CD4-positive, alpha-beta T cell (primary cell): ENCODE measurements at regions not wholly inside any gene's neighbourhood (a gene's known extent, or its start where the extent isn't known, plus 50 kb on each side); places are given as distances from the start of the nearest gene placed in this dataset.

ENCODE experiments used
- ATAC-seq: fragments of 200-7000 bp; cut with Tn5 transposase; one replicate; pipeline ENCODE4 v1.10.0; 2022; ENCODE audit warnings: mild to moderate bottlenecking; ENCODE audit not compliant: poor library complexity
- CTCF ChIA-PET: fragments of 350-600 bp; sonication (Branson Sonifier 250); formaldehyde crosslinking; loops from one replicate; lab custom pipeline; 2021; ENCODE audit warnings: antibody characterized with exemption, inconsistent platforms; lab: Charles Lee
- POLR2A ChIA-PET: fragments of 350-600 bp; sonication (Branson Sonifier 250); formaldehyde crosslinking; loops from one replicate; lab custom pipeline; 2021; ENCODE audit warnings: antibody characterized with exemption, inconsistent platforms; lab: Charles Lee
- DNase-seq, 14 experiments: peaks; one replicate each; pipeline ENCODE4 v3.0.0-alpha.2; 2013 to 2020; ENCODE audit warnings: mixed read lengths in 2 of 14
- H3K27ac ChIP-seq, 2 donors: one replicate each; pipeline versions ENCODE4 v1.5.1 to v1.7.0; 2013; ENCODE audit warnings: low read length in 2 of 2, low read depth in 1 of 2, mild to moderate bottlenecking in 1 of 2
- H3K27me3 ChIP-seq, 2 experiments: 1 replicate in 1 of 2; 2 replicates in 1 of 2; pipeline versions ENCODE4 v1.6.1 to v1.7.0; 2013; ENCODE audit warnings: low read length in 2 of 2, control low read depth in 1 of 2, mild to moderate bottlenecking in 1 of 2, moderate library complexity in 1 of 2; ENCODE audit not compliant: insufficient read depth in 2 of 2, control insufficient read depth in 1 of 2
- H3K36me3 ChIP-seq: one replicate; pipeline ENCODE4 v1.6.1; 2013; ENCODE audit warnings: low read length, control low read depth; ENCODE audit not compliant: insufficient read depth
- H3K4me1 ChIP-seq: one replicate; pipeline ENCODE4 v1.6.1; 2013; ENCODE audit warnings: low read length, control low read depth; ENCODE audit not compliant: insufficient read depth
- H3K4me3 ChIP-seq: one replicate; pipeline ENCODE4 v1.5.1; 2013; ENCODE audit warnings: mild to moderate bottlenecking, low read length, moderate library complexity
- H3K9me3 ChIP-seq, 2 experiments: 1 replicate in 1 of 2; 2 replicates in 1 of 2; pipeline versions ENCODE4 v1.6.1 to v1.7.0; 2013; ENCODE audit warnings: low read length in 2 of 2, mild to moderate bottlenecking in 2 of 2, control low read depth in 1 of 2, moderate library complexity in 1 of 2; ENCODE audit not compliant: control insufficient read depth in 1 of 2, insufficient read depth in 1 of 2
- H3K27ac Mint-ChIP-seq: one replicate; pipeline ENCODE4 v1.8.0; 2020; ENCODE audit warnings: mixed read lengths
- H3K27me3 Mint-ChIP-seq: one replicate; pipeline ENCODE4 v1.8.0; 2021; ENCODE audit warnings: mixed read lengths
- H3K36me3 Mint-ChIP-seq: one replicate; pipeline ENCODE4 v1.8.0; 2021; ENCODE audit warnings: low read depth, mixed read lengths
- H3K4me1 Mint-ChIP-seq: one replicate; pipeline ENCODE4 v1.8.0; 2021; ENCODE audit warnings: low read depth, mixed read lengths
- H3K4me3 Mint-ChIP-seq: one replicate; pipeline ENCODE4 v1.8.0; 2020; ENCODE audit warnings: mild to moderate bottlenecking, mixed read lengths
- H3K9me3 Mint-ChIP-seq: one replicate; pipeline ENCODE4 v1.8.0; 2020; ENCODE audit warnings: mixed read lengths
- intact Hi-C, 2 experiments: fragments of 100-400 bp; cut with DNase I in 1 of 2; cut with micrococcal nuclease in 1 of 2; formaldehyde crosslinking; loops; one replicate each; pipeline versions ENCODE4 v1.15.1 to v1.9.0; 2023 to 2025; cut with DNase I, micrococcal nuclease
- TF ChIP-seq, protein P1 (sequence below): fragments of 200-600 bp; IDR thresholded peaks from one replicate; pipeline ENCODE4 v1.8.0; 2022; ENCODE audit warnings: antibody characterized with exemption, mild to moderate bottlenecking

DNA sequence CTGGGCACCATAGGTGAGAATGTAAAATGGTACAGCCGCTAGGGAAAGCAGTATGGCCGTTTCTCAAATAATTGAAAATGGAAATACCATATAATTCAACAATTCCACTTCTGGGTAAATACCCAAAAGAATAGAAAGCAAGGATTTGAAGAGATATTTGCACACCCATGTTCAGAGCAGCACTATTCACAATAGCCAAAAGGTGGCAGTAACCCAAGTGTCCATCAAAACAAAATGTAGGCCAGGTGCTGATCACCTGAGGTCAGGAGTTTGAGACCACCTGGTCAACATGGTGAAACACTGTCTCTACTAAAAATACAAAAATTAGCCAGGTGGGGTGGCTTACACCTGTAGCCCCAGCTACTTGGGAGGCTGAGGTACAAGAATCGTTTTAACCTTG lies 62.1 kb downstream of the OLIG1 start:
- Histone ChIP-seq H3K36me3 (no peaks in the 10 kb centered on the region), H3K27me3 (peaks cover 0 to 3% of the 10 kb centered on the region in 2 experiments), H3K27ac (no peak overlapping the region), H3K9me3 (no peaks in the 10 kb centered on the region), H3K4me1 (peaks cover 6% of the 10 kb centered on the region), H3K4me3 (no peak overlapping the region)
- Mint-ChIP-seq H3K27ac (no peak overlapping the region), H3K36me3 (no peaks in the 10 kb centered on the region), H3K9me3 (no peaks in the 10 kb centered on the region), H3K4me1 (peaks cover 11% of the 10 kb centered on the region), H3K27me3 (peaks cover 30% of the 10 kb centered on the region), H3K4me3 (no peak overlapping the region)
- TF ChIP-seq, protein P1, sequence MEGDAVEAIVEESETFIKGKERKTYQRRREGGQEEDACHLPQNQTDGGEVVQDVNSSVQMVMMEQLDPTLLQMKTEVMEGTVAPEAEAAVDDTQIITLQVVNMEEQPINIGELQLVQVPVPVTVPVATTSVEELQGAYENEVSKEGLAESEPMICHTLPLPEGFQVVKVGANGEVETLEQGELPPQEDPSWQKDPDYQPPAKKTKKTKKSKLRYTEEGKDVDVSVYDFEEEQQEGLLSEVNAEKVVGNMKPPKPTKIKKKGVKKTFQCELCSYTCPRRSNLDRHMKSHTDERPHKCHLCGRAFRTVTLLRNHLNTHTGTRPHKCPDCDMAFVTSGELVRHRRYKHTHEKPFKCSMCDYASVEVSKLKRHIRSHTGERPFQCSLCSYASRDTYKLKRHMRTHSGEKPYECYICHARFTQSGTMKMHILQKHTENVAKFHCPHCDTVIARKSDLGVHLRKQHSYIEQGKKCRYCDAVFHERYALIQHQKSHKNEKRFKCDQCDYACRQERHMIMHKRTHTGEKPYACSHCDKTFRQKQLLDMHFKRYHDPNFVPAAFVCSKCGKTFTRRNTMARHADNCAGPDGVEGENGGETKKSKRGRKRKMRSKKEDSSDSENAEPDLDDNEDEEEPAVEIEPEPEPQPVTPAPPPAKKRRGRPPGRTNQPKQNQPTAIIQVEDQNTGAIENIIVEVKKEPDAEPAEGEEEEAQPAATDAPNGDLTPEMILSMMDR: peak; percentile 45
- peak in 2 of 14 experiments; percentile 16 to 22 for DNase-seq
- no peak for ATAC-seq
- ChIA-PET CTCF (no interaction called here), POLR2A (no interaction called here)
- intact Hi-C loops: loop anchor here in 1 of 2 experiments (1.0 to 5.0 kb wide), 2 partner anchors 65 to 245 kb away; no protein-coding TSS in a partner anchor

DNA sequence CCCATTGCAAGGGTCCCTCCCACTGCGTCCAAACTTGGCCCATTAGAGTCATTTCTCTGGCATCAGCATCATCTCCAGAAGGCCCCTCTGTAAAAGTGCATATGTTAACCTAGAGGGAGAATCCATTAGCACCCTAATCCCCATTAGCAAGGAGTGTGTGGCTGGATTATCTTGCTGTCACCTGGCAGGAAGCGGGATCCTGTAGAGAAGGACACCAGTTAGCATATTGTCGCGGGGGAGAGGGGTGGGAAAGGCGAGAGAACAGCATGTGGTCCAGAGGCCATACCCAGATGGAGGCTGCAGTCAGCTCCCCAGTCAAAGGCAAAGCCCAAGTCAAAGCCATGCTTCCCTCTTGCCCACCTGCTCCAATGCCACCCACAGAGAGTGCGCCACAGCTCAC lies 64.0 kb downstream of the OLIG1 start:
- ATAC-seq (no peak), DNase-seq (no peak)
- Histone ChIP-seq H3K4me3 (no peak overlapping the region), H3K4me1 (no peaks in the 10 kb centered on the region), H3K27me3 (no peaks in the 10 kb centered on the region), H3K27ac (no peak overlapping the region), H3K36me3 (no peaks in the 10 kb centered on the region), H3K9me3 (no peaks in the 10 kb centered on the region)
- Mint-ChIP-seq H3K36me3 (no peaks in the 10 kb centered on the region), H3K27ac (no peak overlapping the region), H3K9me3 (no peaks in the 10 kb centered on the region), H3K27me3 (peaks cover 17% of the 10 kb centered on the region), H3K4me1 (no peaks in the 10 kb centered on the region), H3K4me3 (no peak overlapping the region)
- TF ChIP-seq, protein P1: no peak
- intact Hi-C loops: loop anchor here in 1 of 2 experiments (5.0 kb wide), 1 partner anchor 243 kb away; no protein-coding TSS in a partner anchor
- CTCF ChIA-PET: no interaction called here
- POLR2A ChIA-PET: no interaction called here

DNA sequence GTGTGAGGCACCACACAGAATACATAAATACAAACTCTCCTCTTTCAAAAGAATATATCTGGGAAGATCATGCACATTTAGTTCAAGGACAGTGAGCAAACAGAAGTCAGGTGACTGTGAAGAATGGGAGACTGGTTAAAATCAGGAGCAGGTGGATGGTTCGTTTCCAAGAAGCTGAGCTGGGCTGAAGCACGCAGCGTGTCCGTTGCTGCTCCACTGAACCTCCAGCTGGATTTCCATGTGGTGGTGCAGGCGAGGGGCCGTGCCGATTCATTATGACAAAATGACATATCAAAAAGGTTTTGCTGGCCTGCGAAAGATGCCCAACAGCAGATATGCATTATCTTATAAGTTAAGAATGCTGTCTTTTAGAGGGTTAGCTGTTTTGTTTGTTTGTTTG lies 66.0 kb downstream of the OLIG1 start:
- ATAC-seq (no peak), DNase-seq (no peak)
- intact Hi-C loops: no loop called here
- ChIA-PET CTCF (no interaction called here), POLR2A (no interaction called here)
- Mint-ChIP-seq H3K4me3 (no peak overlapping the region), H3K27me3 (peaks cover 10% of the 10 kb centered on the region), H3K27ac (no peak overlapping the region), H3K9me3 (no peaks in the 10 kb centered on the region), H3K36me3 (no peaks in the 10 kb centered on the region), H3K4me1 (no peaks in the 10 kb centered on the region)
- Histone ChIP-seq H3K27me3 (no peaks in the 10 kb centered on the region), H3K4me1 (no peaks in the 10 kb centered on the region), H3K4me3 (no peak overlapping the region), H3K27ac (no peak overlapping the region), H3K9me3 (no peaks in the 10 kb centered on the region), H3K36me3 (no peaks in the 10 kb centered on the region)
- TF ChIP-seq, protein P1: no peak
